SJSA1 (cell line): ENCODE measurements at regions not wholly inside any gene's neighbourhood (a gene's known extent, or its start where the extent isn't known, plus 50 kb on each side); places are given as distances from the start of the nearest gene placed in this dataset.

Experiments used
- DNase-seq, 2 experiments: peaks; one replicate each; pipeline ENCODE4 v3.0.0-alpha.2; 2015 to 2020; ENCODE audit warnings: low spot score in 2 of 2, low read depth in 1 of 2
- H3K27ac ChIP-seq: fragments of 250-450 bp; sonication (Bioruptor Pico); 2 replicates; pipeline ENCODE4 v1.5.1; 2020; ENCODE audit warnings: mild to moderate bottlenecking, moderate library complexity
- H3K27me3 ChIP-seq: fragments of 250-450 bp; sonication (Bioruptor Pico); replicated peaks from 2 replicates; pipeline ENCODE4 v1.5.1; 2020; ENCODE audit warnings: mild to moderate bottlenecking, moderate library complexity
- H3K36me3 ChIP-seq: fragments of 250-450 bp; sonication (Bioruptor Pico); 2 replicates; pipeline ENCODE4 v1.5.1; 2020; ENCODE audit warnings: mild to moderate bottlenecking
- H3K4me1 ChIP-seq: fragments of 250-450 bp; sonication (Bioruptor Pico); replicated peaks from 2 replicates; pipeline ENCODE4 v1.6.1; 2021; ENCODE audit warnings: mild to moderate bottlenecking
- H3K4me3 ChIP-seq: fragments of 250-450 bp; sonication (Bioruptor Pico); 2 replicates; pipeline ENCODE4 v1.5.1; 2020; ENCODE audit warnings: mild to moderate bottlenecking
- H3K9me3 ChIP-seq: fragments of 250-450 bp; sonication (Bioruptor Pico); replicated peaks from 2 replicates; pipeline ENCODE4 v1.5.1; 2020; ENCODE audit warnings: mild to moderate bottlenecking

DNA sequence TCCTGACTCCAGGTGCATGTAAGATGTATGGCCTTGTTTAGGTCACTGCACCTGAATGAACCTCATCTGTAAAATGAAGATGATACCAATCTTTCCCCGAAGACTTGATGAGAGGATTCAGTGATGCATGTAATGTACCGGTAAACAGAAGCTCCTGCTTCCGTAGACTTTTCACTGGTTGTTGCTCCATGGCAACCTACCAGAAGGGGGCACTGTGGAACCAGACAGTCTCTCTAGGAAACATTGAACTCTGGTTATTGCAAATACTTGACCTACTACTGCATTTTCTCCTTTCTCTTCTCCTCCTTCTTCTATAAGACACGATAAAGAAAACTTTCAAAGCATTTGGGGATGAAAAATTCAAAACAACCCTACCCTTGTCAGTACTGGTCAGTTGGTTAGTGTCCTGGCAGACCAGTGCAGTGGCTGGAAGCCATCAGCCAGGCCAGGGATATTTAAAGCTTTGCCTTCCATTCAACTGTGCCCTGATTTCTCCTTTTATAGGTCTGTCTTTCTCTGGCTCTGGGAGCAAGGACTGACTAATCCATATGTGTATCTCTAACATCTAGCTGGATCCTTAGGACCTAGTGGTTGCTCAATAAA is 667.4 kb upstream of the SALL1 start:
- Histone ChIP-seq H3K36me3 (no peaks in the 10 kb centered on the region), H3K27ac (no peak overlapping the region), H3K27me3 (no peaks in the 10 kb centered on the region), H3K4me1 (no peaks in the 10 kb centered on the region; the same call in none of the 2 replicates), H3K4me3 (no peak overlapping the region), H3K9me3 (no peaks in the 10 kb centered on the region)
- DNase-seq, result peak; percentile 50 to 58

- Histone ChIP-seq H3K27ac (no peak overlapping the region), H3K4me1 (no peaks in the 10 kb centered on the region; the same call in none of the 2 replicates), H3K4me3 (no peak overlapping the region), H3K9me3 (no peaks in the 10 kb centered on the region), H3K36me3 (no peaks in the 10 kb centered on the region), H3K27me3 (no peaks in the 10 kb centered on the region)
- peak in 1 of 2 experiments; percentile 10 for DNase-seq
Observed at GRCh38 chr16:51816929-51817328, 665.9 kb upstream of the SALL1 start.

- Histone ChIP-seq H3K4me1 (no peaks in the 10 kb centered on the region; the same call in none of the 2 replicates), H3K27ac (no peak overlapping the region), H3K9me3 (no peaks in the 10 kb centered on the region), H3K4me3 (no peak overlapping the region), H3K27me3 (no peaks in the 10 kb centered on the region), H3K36me3 (no peaks in the 10 kb centered on the region)
- DNase-seq, result no peak
Observed at GRCh38 chr16:51815523-51815922, 664.5 kb upstream of the SALL1 start.

DNA sequence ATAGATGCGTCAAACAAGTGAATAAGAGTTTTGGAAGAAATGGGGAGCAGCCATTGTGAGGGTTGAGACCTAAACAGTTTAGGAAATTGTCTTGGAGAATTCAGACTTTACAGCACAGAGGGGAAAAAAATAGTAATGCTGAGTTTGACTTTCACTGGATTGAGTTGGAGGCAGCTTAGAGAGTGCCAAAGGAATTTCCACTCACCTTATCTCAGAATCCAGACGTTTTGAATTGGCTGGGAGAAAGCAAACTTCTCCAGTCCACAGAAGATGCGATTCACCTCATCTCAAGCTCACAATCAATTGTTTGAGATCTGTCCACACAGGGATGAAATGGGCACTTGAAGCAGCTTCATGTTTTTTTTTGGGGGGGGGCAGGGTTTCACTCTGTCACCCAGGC is 663.5 kb upstream of the SALL1 start:
- no peak for DNase-seq
- no peaks in the 10 kb centered on the region for H3K9me3 ChIP-seq
- no peaks in the 10 kb centered on the region for H3K27me3 ChIP-seq
- no peaks in the 10 kb centered on the region for H3K36me3 ChIP-seq
- no peak overlapping the region for H3K27ac ChIP-seq
- H3K4me1 ChIP-seq, result no peaks in the 10 kb centered on the region; the same call in none of the 2 replicates
- no peak overlapping the region for H3K4me3 ChIP-seq

DNA sequence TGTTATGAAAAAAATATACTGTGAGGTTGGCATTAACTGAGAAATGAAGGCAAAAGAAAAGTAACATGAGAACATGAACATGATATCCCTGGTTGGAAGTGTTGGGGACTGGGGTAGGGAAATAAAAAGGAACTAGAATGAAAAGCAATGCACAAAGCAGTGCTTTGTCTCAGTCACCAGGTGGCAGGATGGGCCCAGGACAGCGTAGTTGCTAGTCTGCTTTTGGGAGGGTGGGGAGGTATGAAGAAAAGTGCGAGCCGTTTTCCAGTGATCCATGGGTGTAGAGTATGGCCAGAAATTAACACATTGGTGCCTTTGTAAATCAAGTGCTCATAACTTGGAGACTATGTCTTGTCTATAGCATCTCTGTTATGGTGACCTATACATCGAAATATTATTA is 662.5 kb upstream of the SALL1 start:
- Histone ChIP-seq H3K4me1 (no peaks in the 10 kb centered on the region; the same call in 1 of the 2 replicates), H3K36me3 (no peaks in the 10 kb centered on the region), H3K27ac (no peak overlapping the region), H3K27me3 (no peaks in the 10 kb centered on the region), H3K4me3 (no peak overlapping the region), H3K9me3 (no peaks in the 10 kb centered on the region)
- DNase-seq, result no peak

GRCh38 chr16:51812945-51813344 is 661.9 kb upstream of the SALL1 start:
- Histone ChIP-seq H3K9me3 (no peaks in the 10 kb centered on the region), H3K27me3 (no peaks in the 10 kb centered on the region), H3K4me1 (no peaks in the 10 kb centered on the region), H3K27ac (no peak overlapping the region), H3K4me3 (no peak overlapping the region), H3K36me3 (no peaks in the 10 kb centered on the region)
- DNase-seq, result no peak

DNA sequence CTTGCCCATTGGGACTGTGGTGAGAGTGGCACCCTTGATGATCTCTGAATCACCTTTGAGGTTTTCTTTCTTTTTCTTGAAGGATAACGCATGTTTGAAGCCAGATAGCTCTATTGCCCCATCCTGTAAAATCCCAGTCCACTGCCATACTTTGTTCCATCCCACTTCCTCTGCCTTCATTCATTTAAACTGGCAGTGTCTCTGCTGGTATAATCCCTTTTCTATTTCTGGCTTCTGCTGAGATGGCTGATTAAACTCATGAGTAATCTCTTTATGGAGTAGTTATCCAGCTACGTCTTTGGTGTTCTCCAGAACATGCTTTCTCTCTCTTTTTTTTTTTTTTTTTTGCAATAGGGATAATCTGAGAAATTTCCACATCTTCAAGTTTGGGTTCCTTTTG is 656.5 kb upstream of the SALL1 start:
- DNase-seq, result no peak
- H3K27ac ChIP-seq, result no peak overlapping the region
- H3K9me3 ChIP-seq, result no peaks in the 10 kb centered on the region
- no peaks in the 10 kb centered on the region for H3K27me3 ChIP-seq
- no peak overlapping the region for H3K4me3 ChIP-seq
- H3K36me3 ChIP-seq, result no peaks in the 10 kb centered on the region
- no peaks in the 10 kb centered on the region for H3K4me1 ChIP-seq

DNA sequence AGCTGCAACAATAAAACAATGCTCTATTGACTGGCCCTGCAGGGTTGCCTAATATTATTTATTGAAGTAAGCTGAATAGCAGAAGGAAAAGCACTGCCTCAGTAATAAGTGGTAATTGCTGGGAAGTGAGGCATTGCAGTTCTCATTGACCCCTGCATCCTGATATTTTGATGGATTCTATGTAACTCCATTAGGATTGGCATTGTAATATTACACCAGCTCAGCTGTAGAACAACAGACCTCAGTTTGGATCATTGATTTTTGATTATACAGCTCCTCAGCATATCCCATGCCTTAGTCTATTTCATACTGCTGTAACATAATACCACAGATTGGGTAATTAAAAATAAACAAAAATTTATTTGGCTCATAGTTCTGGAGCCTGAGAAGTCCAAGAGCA is 650.6 kb upstream of the SALL1 start:
- Histone ChIP-seq H3K4me1 (no peaks in the 10 kb centered on the region), H3K36me3 (no peaks in the 10 kb centered on the region), H3K27ac (no peak overlapping the region), H3K4me3 (no peak overlapping the region), H3K9me3 (no peaks in the 10 kb centered on the region; the same call in 1 of the 2 replicates), H3K27me3 (no peaks in the 10 kb centered on the region)
- no peak for DNase-seq

DNA sequence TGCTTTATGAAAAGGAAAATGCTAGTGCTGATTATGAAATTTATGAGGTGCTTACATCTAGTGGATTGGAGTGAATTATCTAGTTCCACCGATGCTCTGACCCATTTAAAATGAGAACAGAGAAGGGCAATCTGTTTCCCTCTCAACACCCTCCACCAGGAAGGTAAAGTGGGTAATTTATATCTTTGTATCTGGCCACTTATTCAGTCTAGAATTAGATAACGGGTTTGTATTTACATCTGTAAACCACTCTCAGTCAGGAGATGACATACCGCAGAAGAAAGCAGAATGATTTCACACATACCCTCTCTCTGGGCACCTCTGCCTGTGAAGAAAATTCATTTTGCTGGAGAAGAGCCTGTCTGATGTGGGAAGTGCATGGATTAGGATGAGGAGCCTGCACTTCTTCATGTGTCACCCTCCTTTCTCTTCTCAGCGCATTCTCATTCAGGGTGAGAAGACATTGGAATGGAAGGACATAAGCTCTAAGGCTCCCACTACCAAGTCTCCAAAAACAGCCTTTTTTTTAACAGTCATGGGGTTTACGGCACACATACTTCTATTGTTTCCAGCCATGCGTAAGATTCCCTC is 646.7 kb upstream of the SALL1 start:
- Histone ChIP-seq H3K9me3 (no peaks in the 10 kb centered on the region; the same call in 1 of the 2 replicates), H3K36me3 (no peaks in the 10 kb centered on the region), H3K27me3 (no peaks in the 10 kb centered on the region), H3K27ac (no peak overlapping the region), H3K4me3 (no peak overlapping the region), H3K4me1 (no peaks in the 10 kb centered on the region)
- no peak for DNase-seq

GRCh38 chr16:51779240-51779639 is 628.2 kb upstream of the SALL1 start:
- no peak overlapping the region for H3K4me3 ChIP-seq
- DNase-seq, result no peak
- no peaks in the 10 kb centered on the region for H3K4me1 ChIP-seq
- H3K9me3 ChIP-seq, result no peaks in the 10 kb centered on the region
- H3K27me3 ChIP-seq, result no peaks in the 10 kb centered on the region
- no peaks in the 10 kb centered on the region for H3K36me3 ChIP-seq
- H3K27ac ChIP-seq, result no peak overlapping the region

DNA sequence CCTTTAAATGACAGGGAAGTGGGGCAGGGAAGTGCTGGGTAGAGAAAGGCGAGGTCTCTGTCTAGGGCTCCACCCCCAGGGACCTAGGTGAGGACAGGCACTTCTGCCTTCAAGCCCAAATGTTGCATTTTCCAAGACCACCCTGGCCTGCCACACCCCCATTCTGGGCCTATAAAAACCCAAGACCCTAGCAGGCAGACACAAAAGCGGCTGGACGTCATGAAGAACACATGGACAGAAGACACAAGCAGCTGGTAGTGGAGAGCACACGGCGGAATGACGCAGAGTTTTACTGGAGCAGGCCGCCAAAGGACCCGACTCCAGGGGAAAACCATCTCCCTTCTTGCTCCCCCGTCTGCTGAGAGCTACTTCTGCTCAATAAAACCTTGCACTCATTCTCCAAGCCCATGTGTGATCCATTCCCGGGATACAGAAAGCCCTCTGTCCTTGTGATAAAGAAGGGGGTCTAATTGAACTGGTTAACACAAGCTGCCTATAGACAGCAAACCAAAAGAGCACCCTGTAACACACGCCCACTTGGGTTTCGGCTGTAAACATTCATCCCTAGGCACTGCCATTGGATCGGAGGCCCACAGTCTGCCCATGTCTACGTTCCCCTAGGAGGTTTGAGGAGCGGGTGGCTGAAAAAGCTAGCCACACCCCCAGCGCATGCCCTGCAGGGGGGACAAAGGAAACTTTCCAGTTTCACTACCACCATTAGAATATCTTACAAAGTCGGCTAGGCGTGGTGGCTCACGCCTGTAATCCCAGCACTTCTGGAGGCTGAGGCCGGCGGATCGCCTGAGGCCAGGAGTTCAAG is 622.2 kb upstream of the SALL1 start:
- Histone ChIP-seq H3K27me3 (no peaks in the 10 kb centered on the region), H3K27ac (no peak overlapping the region)

GRCh38 chr16:51766739-51767138 is 615.7 kb upstream of the SALL1 start:
- no peaks in the 10 kb centered on the region for H3K27me3 ChIP-seq
- DNase-seq, result no peak
- no peak overlapping the region for H3K27ac ChIP-seq
- no peak overlapping the region for H3K4me3 ChIP-seq
- no peaks in the 10 kb centered on the region for H3K36me3 ChIP-seq
- H3K9me3 ChIP-seq, result no peaks in the 10 kb centered on the region
- no peaks in the 10 kb centered on the region; the same call in 1 of the 2 replicates for H3K4me1 ChIP-seq

More for the DNA sequence above, 622.2 kb upstream of the SALL1 start:
- Histone ChIP-seq H3K4me1 (no peaks in the 10 kb centered on the region), H3K4me3 (no peak overlapping the region), H3K9me3 (no peaks in the 10 kb centered on the region), H3K36me3 (no peaks in the 10 kb centered on the region)
- no peak for DNase-seq

- Histone ChIP-seq H3K4me3 (no peak overlapping the region), H3K9me3 (no peaks in the 10 kb centered on the region), H3K27me3 (peaks cover 5% of the 10 kb centered on the region; the same call in 1 of the 2 replicates), H3K27ac (no peak overlapping the region), H3K4me1 (no peaks in the 10 kb centered on the region; the same call in 1 of the 2 replicates), H3K36me3 (no peaks in the 10 kb centered on the region)
- no peak for DNase-seq
Observed at GRCh38 chr16:51763072-51763661, 612.1 kb upstream of the SALL1 start.
